ENCODE measurements at regions not wholly inside any gene's neighbourhood (a gene's known extent, or its start where the extent isn't known, plus 50 kb on each side); places are given as distances from the start of the nearest gene placed in this dataset.

DNA sequence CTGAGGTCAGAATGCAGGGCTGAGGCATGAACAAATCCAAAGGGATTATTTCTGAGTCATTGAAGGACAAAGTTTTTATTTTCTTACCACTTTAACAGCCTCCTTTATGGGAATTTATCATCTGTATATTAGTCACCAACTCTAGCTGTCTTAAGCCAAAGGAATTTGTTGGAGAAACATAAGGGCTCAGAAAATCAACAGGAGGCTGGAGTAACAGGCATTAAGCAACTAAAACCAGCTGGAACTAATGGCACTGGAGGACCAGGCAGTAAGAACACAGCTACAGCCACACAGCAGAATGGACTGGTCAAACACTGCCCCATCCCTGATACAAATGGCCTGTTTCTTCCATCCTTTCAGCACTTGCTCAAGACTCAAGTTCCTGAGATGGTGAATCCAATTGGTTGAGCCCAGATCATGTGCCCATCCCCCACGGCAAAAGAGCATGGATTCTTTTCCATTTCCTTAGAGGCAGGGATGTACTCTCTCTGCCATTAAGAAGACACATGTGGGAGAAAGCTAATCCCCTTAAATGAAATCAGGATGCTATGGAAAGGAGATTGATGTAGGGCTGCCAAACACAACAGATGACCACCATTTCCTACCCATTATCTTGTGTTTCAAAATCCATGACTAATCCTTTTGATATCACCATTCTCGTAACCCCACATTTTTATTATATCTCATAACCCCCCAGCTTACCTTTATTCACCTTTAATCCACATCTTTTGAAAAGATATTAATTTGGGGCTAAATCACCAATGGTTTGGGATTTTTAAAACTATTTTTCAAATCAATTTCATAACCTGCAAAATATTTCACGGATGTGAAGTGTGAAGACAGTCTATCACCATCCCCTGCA is 157.0 kb upstream of the FNDC3A start:
- Histone ChIP-seq H3K27ac (ENCODE audit: low read length) (no peak overlapping the region), H3K9me2 (ENCODE audit: insufficient read depth, low read length) (no peaks in the 10 kb centered on the region), H3K27me3 (ENCODE audit: insufficient read depth, low read depth, low read length) (no peaks in the 10 kb centered on the region), H3K79me2 (replicated peaks; ENCODE audit: insufficient read depth, low read length) (no peaks in the 10 kb centered on the region), H3K36me3 (ENCODE audit: insufficient read depth, low read length) (no peaks in the 10 kb centered on the region), H3K9me3 (ENCODE audit: low read length) (no peaks in the 10 kb centered on the region), H2AFZ (ENCODE audit: low read depth, low read length) (no peak overlapping the region), H3K4me3 (ENCODE audit: low read length) (no peak overlapping the region), H3K4me2 (ENCODE audit: low read length) (no peak overlapping the region), H3K9ac (ENCODE audit: low read length) (no peak overlapping the region), H4K20me1 (ENCODE audit: insufficient read depth) (no peaks in the 10 kb centered on the region), H3F3A (ENCODE audit: insufficient read depth, low read length, poor library complexity, severe bottlenecking) (no peaks in the 10 kb centered on the region)
- TF ChIP-seq SMC3 (conservative IDR thresholded peaks at IDR 0.05; ENCODE audit: poor library complexity) (no peak), TAF1 (IDR thresholded peaks at IDR 0.05; ENCODE audit: low read depth) (no peak), RAD21 (conservative IDR thresholded peaks at IDR 0.05) (no peak), EP300 (conservative IDR thresholded peaks at IDR 0.05; ENCODE audit: poor library complexity, severe bottlenecking) (no peak), EZH2 (IDR thresholded peaks at IDR 0.05; ENCODE audit: borderline replicate concordance, insufficient read depth, low read length, poor library complexity, severe bottlenecking) (no peak), POLR2AphosphoS5 (IDR thresholded peaks at IDR 0.05) (no peak), MXI1 (conservative IDR thresholded peaks at IDR 0.05; ENCODE audit: poor library complexity, severe bottlenecking) (no peak)
- TF ChIP-seq, protein P1, sequence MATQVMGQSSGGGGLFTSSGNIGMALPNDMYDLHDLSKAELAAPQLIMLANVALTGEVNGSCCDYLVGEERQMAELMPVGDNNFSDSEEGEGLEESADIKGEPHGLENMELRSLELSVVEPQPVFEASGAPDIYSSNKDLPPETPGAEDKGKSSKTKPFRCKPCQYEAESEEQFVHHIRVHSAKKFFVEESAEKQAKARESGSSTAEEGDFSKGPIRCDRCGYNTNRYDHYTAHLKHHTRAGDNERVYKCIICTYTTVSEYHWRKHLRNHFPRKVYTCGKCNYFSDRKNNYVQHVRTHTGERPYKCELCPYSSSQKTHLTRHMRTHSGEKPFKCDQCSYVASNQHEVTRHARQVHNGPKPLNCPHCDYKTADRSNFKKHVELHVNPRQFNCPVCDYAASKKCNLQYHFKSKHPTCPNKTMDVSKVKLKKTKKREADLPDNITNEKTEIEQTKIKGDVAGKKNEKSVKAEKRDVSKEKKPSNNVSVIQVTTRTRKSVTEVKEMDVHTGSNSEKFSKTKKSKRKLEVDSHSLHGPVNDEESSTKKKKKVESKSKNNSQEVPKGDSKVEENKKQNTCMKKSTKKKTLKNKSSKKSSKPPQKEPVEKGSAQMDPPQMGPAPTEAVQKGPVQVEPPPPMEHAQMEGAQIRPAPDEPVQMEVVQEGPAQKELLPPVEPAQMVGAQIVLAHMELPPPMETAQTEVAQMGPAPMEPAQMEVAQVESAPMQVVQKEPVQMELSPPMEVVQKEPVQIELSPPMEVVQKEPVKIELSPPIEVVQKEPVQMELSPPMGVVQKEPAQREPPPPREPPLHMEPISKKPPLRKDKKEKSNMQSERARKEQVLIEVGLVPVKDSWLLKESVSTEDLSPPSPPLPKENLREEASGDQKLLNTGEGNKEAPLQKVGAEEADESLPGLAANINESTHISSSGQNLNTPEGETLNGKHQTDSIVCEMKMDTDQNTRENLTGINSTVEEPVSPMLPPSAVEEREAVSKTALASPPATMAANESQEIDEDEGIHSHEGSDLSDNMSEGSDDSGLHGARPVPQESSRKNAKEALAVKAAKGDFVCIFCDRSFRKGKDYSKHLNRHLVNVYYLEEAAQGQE (IDR thresholded peaks at IDR 0.05; ENCODE audit: borderline replicate concordance), result no peak
- TF ChIP-seq, protein P2, sequence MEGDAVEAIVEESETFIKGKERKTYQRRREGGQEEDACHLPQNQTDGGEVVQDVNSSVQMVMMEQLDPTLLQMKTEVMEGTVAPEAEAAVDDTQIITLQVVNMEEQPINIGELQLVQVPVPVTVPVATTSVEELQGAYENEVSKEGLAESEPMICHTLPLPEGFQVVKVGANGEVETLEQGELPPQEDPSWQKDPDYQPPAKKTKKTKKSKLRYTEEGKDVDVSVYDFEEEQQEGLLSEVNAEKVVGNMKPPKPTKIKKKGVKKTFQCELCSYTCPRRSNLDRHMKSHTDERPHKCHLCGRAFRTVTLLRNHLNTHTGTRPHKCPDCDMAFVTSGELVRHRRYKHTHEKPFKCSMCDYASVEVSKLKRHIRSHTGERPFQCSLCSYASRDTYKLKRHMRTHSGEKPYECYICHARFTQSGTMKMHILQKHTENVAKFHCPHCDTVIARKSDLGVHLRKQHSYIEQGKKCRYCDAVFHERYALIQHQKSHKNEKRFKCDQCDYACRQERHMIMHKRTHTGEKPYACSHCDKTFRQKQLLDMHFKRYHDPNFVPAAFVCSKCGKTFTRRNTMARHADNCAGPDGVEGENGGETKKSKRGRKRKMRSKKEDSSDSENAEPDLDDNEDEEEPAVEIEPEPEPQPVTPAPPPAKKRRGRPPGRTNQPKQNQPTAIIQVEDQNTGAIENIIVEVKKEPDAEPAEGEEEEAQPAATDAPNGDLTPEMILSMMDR (IDR thresholded peaks at IDR 0.05; ENCODE audit: poor library complexity, severe bottlenecking), result no peak

DNA sequence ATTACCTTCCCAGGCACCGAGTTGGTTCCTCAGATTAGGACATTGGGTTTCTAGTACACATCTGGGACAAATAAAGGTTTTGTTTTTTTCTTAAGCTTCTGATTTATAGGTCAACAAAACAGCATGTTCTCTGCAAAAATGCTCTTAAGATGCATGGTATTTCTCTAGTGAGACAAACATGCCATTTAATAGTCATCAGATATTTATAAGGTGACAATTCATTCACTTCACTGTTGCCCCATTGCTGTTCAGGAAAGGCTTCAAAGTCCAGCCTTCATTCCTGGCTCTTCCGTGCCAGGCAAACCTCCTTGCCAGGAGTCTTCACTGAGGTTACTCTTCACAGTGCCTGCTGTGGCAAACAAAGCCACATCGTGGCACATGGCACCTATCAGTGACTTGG is 156.3 kb upstream of the FNDC3A start:
- H2AFZ ChIP-seq (ENCODE audit: low read depth, low read length), result no peak overlapping the region
- H3K9me3 ChIP-seq (ENCODE audit: low read length), result no peaks in the 10 kb centered on the region
- no peak overlapping the region for H3K4me2 ChIP-seq (ENCODE audit: low read length)
- no peaks in the 10 kb centered on the region for H3F3A ChIP-seq (ENCODE audit: insufficient read depth, low read length, poor library complexity, severe bottlenecking)
- H3K79me2 ChIP-seq (replicated peaks; ENCODE audit: insufficient read depth, low read length), result no peaks in the 10 kb centered on the region
- no peaks in the 10 kb centered on the region for H4K20me1 ChIP-seq (ENCODE audit: insufficient read depth)
- no peak overlapping the region for H3K27ac ChIP-seq (ENCODE audit: low read length)
- no peaks in the 10 kb centered on the region for H3K36me3 ChIP-seq (ENCODE audit: insufficient read depth, low read length)
- no peak for TF ChIP-seq POLR2AphosphoS5 (IDR thresholded peaks at IDR 0.05)
- TF ChIP-seq, protein P2 (IDR thresholded peaks at IDR 0.05; ENCODE audit: poor library complexity, severe bottlenecking), result no peak
- TF ChIP-seq, protein P1 (IDR thresholded peaks at IDR 0.05; ENCODE audit: borderline replicate concordance), result no peak
- TF ChIP-seq EZH2 (IDR thresholded peaks at IDR 0.05; ENCODE audit: borderline replicate concordance, insufficient read depth, low read length, poor library complexity, severe bottlenecking), result no peak
- H3K4me3 ChIP-seq (ENCODE audit: low read length), result no peak overlapping the region
- H3K9me2 ChIP-seq (ENCODE audit: insufficient read depth, low read length), result no peaks in the 10 kb centered on the region
- H3K27me3 ChIP-seq (ENCODE audit: insufficient read depth, low read depth, low read length), result no peaks in the 10 kb centered on the region
- H3K9ac ChIP-seq (ENCODE audit: low read length), result no peak overlapping the region

Measured in neural cell (in vitro differentiated cells).